ENCODE measurements at regions not wholly inside any gene's neighbourhood (a gene's known extent, or its start where the extent isn't known, plus 50 kb on each side); places are given as distances from the start of the nearest gene placed in this dataset.

- TF ChIP-seq CTCF (conservative IDR thresholded peaks at IDR 0.05) = no peak
- TF ChIP-seq ZFX (IDR thresholded peaks at IDR 0.05) = no peak
- H3K27ac ChIP-seq = no peak overlapping the region
These were observed 192.5 kb downstream of the ZNF608 start for GRCh38 chr5:124553911-124554310.

- no peak overlapping the region for H3K27ac ChIP-seq
- TF ChIP-seq CTCF (conservative IDR thresholded peaks at IDR 0.05) (no peak), ZFX (IDR thresholded peaks at IDR 0.05) (no peak)
These were observed 193.9 kb downstream of the ZNF608 start for GRCh38 chr5:124552526-124552925.

- TF ChIP-seq ZFX (IDR thresholded peaks at IDR 0.05) (no peak), CTCF (conservative IDR thresholded peaks at IDR 0.05) (no peak)
These were observed 194.5 kb downstream of the ZNF608 start for GRCh38 chr5:124551939-124552279.

GRCh38 chr5:124550731-124551130 lies 195.7 kb downstream of the ZNF608 start:
- TF ChIP-seq CTCF (conservative IDR thresholded peaks at IDR 0.05) = no peak
- H3K27ac ChIP-seq = no peak overlapping the region

More at GRCh38 chr5:124551939-124552279, 194.5 kb downstream of the ZNF608 start:
- no peak overlapping the region for H3K27ac ChIP-seq

- TF ChIP-seq ZFX (IDR thresholded peaks at IDR 0.05) = no peak
- TF ChIP-seq CTCF (conservative IDR thresholded peaks at IDR 0.05) = no peak
- no peak overlapping the region for H3K27ac ChIP-seq
These were observed 196.5 kb downstream of the ZNF608 start for GRCh38 chr5:124549891-124550436.

- TF ChIP-seq ZFX (IDR thresholded peaks at IDR 0.05) = no peak
- TF ChIP-seq CTCF (conservative IDR thresholded peaks at IDR 0.05) = no peak
These were observed 199.8 kb downstream of the ZNF608 start for GRCh38 chr5:124546643-124547042.

GRCh38 chr5:124544366-124545055 lies 201.9 kb downstream of the ZNF608 start:
- H3K27ac ChIP-seq = no peak overlapping the region
- TF ChIP-seq ZFX (IDR thresholded peaks at IDR 0.05) = no peak
- no peak for TF ChIP-seq CTCF (conservative IDR thresholded peaks at IDR 0.05)

More at GRCh38 chr5:124546643-124547042, 199.8 kb downstream of the ZNF608 start:
- H3K27ac ChIP-seq = no peak overlapping the region
